Karpas-422 (cell line): ENCODE measurements at regions not wholly inside any gene's neighbourhood (a gene's known extent, or its start where the extent isn't known, plus 50 kb on each side); places are given as distances from the start of the nearest gene placed in this dataset. TPM values are rescaled to one million over a fixed set of nuclear protein-coding genes. Genes with fewer than 3 reads are reported as not detected.

ENCODE experiments used
- DNase-seq: peaks from one replicate; pipeline ENCODE4 v3.0.0-alpha.2; 2015
- H2AFZ ChIP-seq: fragments of 200-600 bp; sonication (generic); 2 replicates; pipeline ENCODE4 v1.6.1; 2014; ENCODE audit warnings: antibody characterized with exemption, low read length, mixed read lengths
- H3K27ac ChIP-seq: fragments of 200-600 bp; sonication (generic); 2 replicates; pipeline ENCODE4 v1.5.1; 2014; ENCODE audit warnings: mild to moderate bottlenecking, low read length, moderate library complexity
- H3K27me3 ChIP-seq: fragments of 200-600 bp; sonication (generic); 2 replicates; pipeline ENCODE4 v1.6.1; 2014; ENCODE audit warnings: low read length, mixed read lengths
- H3K36me3 ChIP-seq: fragments of 200-600 bp; sonication (generic); 2 replicates; pipeline ENCODE4 v1.6.1; 2014; ENCODE audit warnings: low read length, mixed read lengths; ENCODE audit not compliant: insufficient read depth
- H3K4me1 ChIP-seq: fragments of 200-600 bp; sonication (generic); 2 replicates; pipeline ENCODE4 v1.6.1; 2014; ENCODE audit warnings: mild to moderate bottlenecking, low read length, mixed read lengths
- H3K4me2 ChIP-seq: fragments of 200-600 bp; sonication (generic); 2 replicates; pipeline ENCODE4 v1.6.1; 2014; ENCODE audit warnings: low read length, low read depth, mild to moderate bottlenecking; ENCODE audit not compliant: poor library complexity, severe bottlenecking
- H3K4me3 ChIP-seq: fragments of 200-600 bp; sonication (generic); 2 replicates; pipeline ENCODE4 v1.5.1; 2014; ENCODE audit warnings: mild to moderate bottlenecking, antibody characterized with exemption, low read length, mixed read lengths
- H3K79me2 ChIP-seq: fragments of 200-600 bp; sonication (generic); 2 replicates; pipeline ENCODE4 v1.6.1; 2014; ENCODE audit warnings: mild to moderate bottlenecking, low read length, mixed read lengths
- H3K9ac ChIP-seq: fragments of 200-600 bp; sonication (generic); 2 replicates; pipeline ENCODE4 v1.6.0; 2014; ENCODE audit warnings: low read length
- H3K9me2 ChIP-seq: fragments of 200-600 bp; sonication (generic), shearing (Covaris generic); replicated peaks from 2 replicates; pipeline ENCODE4 v1.6.0; 2014; ENCODE audit warnings: mild to moderate bottlenecking, low read length, moderate library complexity; ENCODE audit not compliant: insufficient read depth
- H3K9me3 ChIP-seq: fragments of 300-700, 200-600 bp; sonication (generic); 2 replicates; pipeline ENCODE4 v1.6.1; 2014; ENCODE audit warnings: low read length, mixed read lengths
- H4K20me1 ChIP-seq: fragments of 200-600 bp; sonication (generic); 2 replicates; pipeline ENCODE4 v1.6.1; 2014; ENCODE audit warnings: mild to moderate bottlenecking, antibody characterized with exemption, low read length, low read depth; ENCODE audit not compliant: insufficient read depth
- small RNA-seq: library from RNA; depleted of rRNA; stranded (forward); fragments of <200 nt; gene quantifications from one replicate; pipeline ENCODE3, GENCODE V24; 2014

- no peak overlapping the region for H3K27ac ChIP-seq
- no peak overlapping the region for H3K4me2 ChIP-seq
- no peaks in the 10 kb centered on the region for H3K27me3 ChIP-seq
- no peaks in the 10 kb centered on the region for H4K20me1 ChIP-seq
- H3K9me3 ChIP-seq = peaks cover 5% of the 10 kb centered on the region; the same call in 1 of the 2 replicates
- H3K9me2 ChIP-seq = no peaks in the 10 kb centered on the region
- H3K36me3 ChIP-seq = no peaks in the 10 kb centered on the region
- no peak overlapping the region for H2AFZ ChIP-seq
- no peak for DNase-seq
- no peaks in the 10 kb centered on the region for H3K4me1 ChIP-seq
- no peak overlapping the region for H3K9ac ChIP-seq
- H3K79me2 ChIP-seq = no peaks in the 10 kb centered on the region
- no peak overlapping the region for H3K4me3 ChIP-seq
These were observed 54.7 kb upstream of the CTNNB1 start for GRCh38 chr3:41144631-41145030.

GRCh38 chr3:41148478-41148877, 50.8 kb upstream of the CTNNB1 start:
- Histone ChIP-seq H3K9me2 (no peaks in the 10 kb centered on the region), H3K9ac (no peak overlapping the region), H3K4me3 (no peak overlapping the region), H3K27me3 (no peaks in the 10 kb centered on the region), H2AFZ (no peak overlapping the region), H3K27ac (no peak overlapping the region), H3K4me1 (no peaks in the 10 kb centered on the region), H4K20me1 (no peaks in the 10 kb centered on the region), H3K79me2 (no peaks in the 10 kb centered on the region), H3K36me3 (no peaks in the 10 kb centered on the region), H3K4me2 (no peak overlapping the region), H3K9me3 (peaks cover 5% of the 10 kb centered on the region; the same call in 1 of the 2 replicates)
- no peak for DNase-seq

GRCh38 chr3:41148901-41149300, 50.4 kb upstream of the CTNNB1 start:
- no peak for DNase-seq
- Histone ChIP-seq H2AFZ (no peak overlapping the region), H4K20me1 (no peaks in the 10 kb centered on the region), H3K27ac (no peak overlapping the region), H3K4me3 (no peak overlapping the region), H3K4me1 (no peaks in the 10 kb centered on the region), H3K4me2 (no peak overlapping the region), H3K9me3 (peaks cover 5% of the 10 kb centered on the region; the same call in 1 of the 2 replicates), H3K9ac (no peak overlapping the region), H3K9me2 (no peaks in the 10 kb centered on the region), H3K79me2 (no peaks in the 10 kb centered on the region), H3K27me3 (no peaks in the 10 kb centered on the region), H3K36me3 (no peaks in the 10 kb centered on the region)

Small RNA genes in the stretch of these regions (small RNA-seq; reads per million reads assigned to genes)
- gene AC099560.2 (not detected), gene HMGN2P24 (not detected)
